Left renal pelvis (tissue), 4 donors: ENCODE measurements at regions not wholly inside any gene's neighbourhood (a gene's known extent, or its start where the extent isn't known, plus 50 kb on each side); places are given as distances from the start of the nearest gene placed in this dataset.
"Not testable (repeated sequence)": the region's sequence is repeated elsewhere in the genome, so short reads cannot be mapped to it uniquely, and the experiment has no call there.

Experiments
- DNase-seq, 4 donors: peaks; one replicate each; pipeline ENCODE4 v3.0.0-alpha.2; 2013; ENCODE audit warnings: low read depth in 4 of 4, low spot score in 3 of 4

- DNase-seq = no peak
Observed at GRCh38 chr6:5840734-5841390, 165.9 kb downstream of the NRN1 start.

GRCh38 chr6:5838656-5839396 lies 167.9 kb downstream of the NRN1 start:
- DNase-seq = no peak

- DNase-seq = no peak
Observed at GRCh38 chr6:5837323-5837722, 169.4 kb downstream of the NRN1 start.

- not testable (repeated sequence) for DNase-seq
Observed at GRCh38 chr6:5836597-5836996, 170.1 kb downstream of the NRN1 start.

GRCh38 chr6:5833120-5833519 lies 173.6 kb downstream of the NRN1 start:
- DNase-seq = no peak

GRCh38 chr6:5832668-5833067 lies 174.1 kb downstream of the NRN1 start:
- no peak for DNase-seq

- not testable (repeated sequence) for DNase-seq
Observed at GRCh38 chr6:5831219-5831862, 175.4 kb downstream of the NRN1 start.

GRCh38 chr6:5828296-5828695 lies 178.4 kb downstream of the NRN1 start:
- no peak for DNase-seq

- no peak for DNase-seq
Observed at GRCh38 chr6:5827056-5827904, 179.4 kb downstream of the NRN1 start.

GRCh38 chr6:5824382-5824983 lies 182.2 kb downstream of the NRN1 start:
- DNase-seq = not testable (repeated sequence)
